Aorta (tissue), 5 donors: ENCODE measurements at regions not wholly inside any gene's neighbourhood (a gene's known extent, or its start where the extent isn't known, plus 50 kb on each side); places are given as distances from the start of the nearest gene placed in this dataset.
"Not testable (repeated sequence)": the region's sequence is repeated elsewhere in the genome, so short reads cannot be mapped to it uniquely, and the experiment has no call there.

Experiments used
- ATAC-seq: fragments of 200-7000 bp; cut with Tn5 transposase; one replicate; pipeline ENCODE4 v1.9.1; 2022; ENCODE audit warnings: moderate library complexity; ENCODE audit not compliant: low FRiP score
- DNase-seq, 2 donors: peaks; one replicate each; pipeline ENCODE4 v3.0.0-alpha.2; 2020
- H3K27ac ChIP-seq, 2 donors: one replicate each; pipeline ENCODE4 v1.5.1; 2013; ENCODE audit warnings: low read length in 2 of 2, mild to moderate bottlenecking in 2 of 2, moderate library complexity in 2 of 2, control low read depth in 1 of 2, inconsistent platforms in 1 of 2, low read depth in 1 of 2
- H3K27me3 ChIP-seq, 2 donors: one replicate each; pipeline ENCODE4 v1.6.1; 2013; ENCODE audit warnings: control low read depth in 1 of 2, low read length in 1 of 2, mild to moderate bottlenecking in 1 of 2, moderate library complexity in 1 of 2; ENCODE audit not compliant: insufficient read depth in 2 of 2, control insufficient read depth in 1 of 2
- H3K36me3 ChIP-seq, 2 donors: one replicate each; pipeline ENCODE4 v1.6.1; 2013; ENCODE audit warnings: control low read depth in 1 of 2, low read length in 1 of 2, mild to moderate bottlenecking in 1 of 2; ENCODE audit not compliant: insufficient read depth in 2 of 2, control insufficient read depth in 1 of 2
- H3K4me1 ChIP-seq, 2 donors: one replicate each; pipeline ENCODE4 v1.6.1; 2013; ENCODE audit warnings: low read length in 2 of 2, control low read depth in 1 of 2, mild to moderate bottlenecking in 1 of 2, moderate library complexity in 1 of 2; ENCODE audit not compliant: insufficient read depth in 2 of 2, control insufficient read depth in 1 of 2
- H3K4me3 ChIP-seq, 2 donors: one replicate each; pipeline ENCODE4 v1.5.1; 2013; ENCODE audit warnings: low read length in 2 of 2, control low read depth in 1 of 2, mild to moderate bottlenecking in 1 of 2
- H3K9me3 ChIP-seq: one replicate; pipeline ENCODE4 v1.6.1; 2013; ENCODE audit warnings: mild to moderate bottlenecking, low read length; ENCODE audit not compliant: control insufficient read depth
- WGBS, 2 donors: extraction: QIAGEN DNeasy Blood & Tissue Kit; methylation state at CpG; one replicate each; pipeline ENCODE4 v1.1.7; 2013; 5-methylcytosine and 5-hydroxymethylcytosine counted together
- intact Hi-C, 2 donors: fragments of 100-400 bp; cut with DNase I; formaldehyde crosslinking; loops; one replicate each; pipeline versions ENCODE4 v1.14.2 to v1.15.0; 2022
- donor health status: healthy with polysubstance abuse.
- donor health status: Bipolar disorder and iron deficiency.
- donor health status: DM: no; HTN: no; CAD: no.
- donor health status: DM: no; HTN: no; CAD: no.
- donor health status: DM: yes; HTN: yes; CAD: no.

GRCh38 chr10:31228780-31229179 lies 90.2 kb upstream of the ZEB1 start:
- H3K4me3 ChIP-seq, H3K36me3 ChIP-seq, H3K27me3 ChIP-seq, H3K4me1 ChIP-seq, H3K27ac ChIP-seq, DNase-seq, intact Hi-C loops, H3K9me3 ChIP-seq, ATAC-seq: not testable (repeated sequence)
- WGBS, 2 donors, result 91 to 93% methylated on average over 4 of the region's 4 CpGs

GRCh38 chr10:31239961-31240360 lies 79.1 kb upstream of the ZEB1 start:
- 94 to 95% methylated on average over 1 of the region's 1 CpG for WGBS, 2 donors
- intact Hi-C loops, result no loop called here
- peaks cover 0 to 2% of the 10 kb centered on the region in 2 donors for H3K4me1 ChIP-seq

GRCh38 chr10:31242902-31243301 lies 76.1 kb upstream of the ZEB1 start:
- WGBS, 2 donors, result 70 to 88% methylated on average over 1 of the region's 1 CpG

More at GRCh38 chr10:31239961-31240360, 79.1 kb upstream of the ZEB1 start:
- DNase-seq, result no peak
- Histone ChIP-seq H3K27ac (no peak overlapping the region), H3K27me3 (no peaks in the 10 kb centered on the region), H3K4me3 (no peak overlapping the region), H3K9me3 (no peaks in the 10 kb centered on the region), H3K36me3 (no peaks in the 10 kb centered on the region)
- no peak for ATAC-seq

DNA sequence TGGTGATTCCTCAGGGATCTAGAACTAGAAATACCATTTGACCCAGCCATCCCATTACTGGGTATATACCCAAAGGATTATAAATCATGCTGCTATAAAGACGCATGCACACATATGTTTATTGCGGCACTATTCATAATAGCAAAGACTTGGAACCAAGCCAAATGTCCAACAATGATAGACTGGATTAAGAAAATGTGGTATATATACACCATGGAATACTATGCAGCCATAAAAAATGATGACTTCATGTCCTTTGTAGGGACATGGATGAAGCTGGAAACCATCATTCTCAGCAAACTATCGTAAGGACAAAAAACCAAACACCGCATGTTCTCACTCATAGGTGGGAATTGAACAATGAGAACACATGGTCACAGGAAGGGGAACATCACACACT lies 67.9 kb upstream of the ZEB1 start:
- H3K4me1 ChIP-seq, H3K36me3 ChIP-seq, H3K4me3 ChIP-seq, DNase-seq, H3K27me3 ChIP-seq, H3K27ac ChIP-seq, H3K9me3 ChIP-seq, intact Hi-C loops, ATAC-seq: not testable (repeated sequence)
- WGBS, 2 donors, result 86 to 91% methylated on average over 1 to 4 of the region's 4 CpGs

More at GRCh38 chr10:31242902-31243301, 76.1 kb upstream of the ZEB1 start:
- DNase-seq (peak in 1 of 2 donors; percentile 53), ATAC-seq (no peak)
- intact Hi-C loops, result no loop called here
- Histone ChIP-seq H3K27ac (no peak overlapping the region), H3K4me1 (peaks cover 0 to 2% of the 10 kb centered on the region in 2 donors), H3K27me3 (no peaks in the 10 kb centered on the region), H3K9me3 (no peaks in the 10 kb centered on the region), H3K36me3 (no peaks in the 10 kb centered on the region), H3K4me3 (no peak overlapping the region)

GRCh38 chr10:31253237-31253636 lies 65.8 kb upstream of the ZEB1 start:
- 82 to 89% methylated on average over 1 of the region's 1 CpG for WGBS, 2 donors
- Histone ChIP-seq H3K9me3 (no peaks in the 10 kb centered on the region), H3K27me3 (no peaks in the 10 kb centered on the region), H3K4me3 (no peak overlapping the region), H3K4me1 (no peaks in the 10 kb centered on the region), H3K27ac (no peak overlapping the region), H3K36me3 (no peaks in the 10 kb centered on the region)
- intact Hi-C loops, result no loop called here
- ATAC-seq, result no peak
- DNase-seq, result no peak

DNA sequence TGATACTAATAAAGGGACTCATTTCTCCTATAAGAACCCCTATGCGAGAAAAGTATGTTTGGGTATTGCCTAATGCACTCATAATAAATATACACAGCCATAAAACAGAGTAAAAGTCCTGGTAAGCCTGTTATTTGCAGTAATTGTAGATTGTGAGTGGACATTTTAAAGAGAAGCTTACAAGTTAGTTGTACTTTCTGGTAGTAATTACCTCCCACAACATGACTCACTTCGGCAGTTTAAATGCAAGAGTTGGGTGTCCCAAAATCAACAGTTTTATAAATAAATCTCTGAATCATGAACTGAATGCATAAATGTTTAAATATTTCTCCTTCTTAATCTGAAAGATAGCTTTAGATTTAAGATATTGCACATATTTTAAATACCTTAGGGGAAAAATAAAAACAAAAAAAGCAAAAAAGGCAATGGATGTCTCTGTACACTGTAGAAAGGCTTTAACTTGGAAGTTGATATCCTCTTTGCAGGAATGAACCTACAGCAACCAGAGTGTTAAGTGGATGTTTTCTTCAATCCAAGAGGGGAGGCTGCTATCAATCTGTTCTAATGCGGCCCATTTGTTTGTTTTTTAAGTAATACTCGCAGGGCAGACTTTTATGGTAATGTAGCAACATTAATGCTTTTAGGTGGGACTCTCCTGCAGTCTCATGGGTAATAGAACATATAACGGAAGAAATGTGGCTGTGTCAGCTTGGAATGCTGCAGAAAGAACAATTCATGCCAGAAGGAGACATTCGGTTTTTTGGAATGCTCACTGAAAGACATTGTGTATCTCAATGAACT lies 57.3 kb upstream of the ZEB1 start:
- no peaks in the 10 kb centered on the region for H3K9me3 ChIP-seq
- intact Hi-C loops, result loop anchor here in 1 of 2 donors (5.0 to 10.0 kb wide), 3 partner anchors 56 to 229 kb away; partner anchors contain the start of genes ZEB1 and ZNF438
- DNase-seq (no peak), ATAC-seq (peak; percentile 74)
- H3K27me3 ChIP-seq, result no peaks in the 10 kb centered on the region
- H3K4me1 ChIP-seq, result peaks cover 1 to 3% of the 10 kb centered on the region in 2 donors
- peak overlapping the region; percentile 11 to 76 for H3K4me3 ChIP-seq
- WGBS, 2 donors, result 4 to 6% methylated on average over 6 of the region's 6 CpGs
- H3K27ac ChIP-seq, result peak overlapping the region; percentile 71 to 90
- H3K36me3 ChIP-seq, result no peaks in the 10 kb centered on the region

- H3K27me3 ChIP-seq, result no peaks in the 10 kb centered on the region
- H3K27ac ChIP-seq, result no peak overlapping the region
- H3K4me1 ChIP-seq, result peaks cover 1 to 3% of the 10 kb centered on the region in 2 donors
- no peaks in the 10 kb centered on the region for H3K36me3 ChIP-seq
- H3K9me3 ChIP-seq, result no peaks in the 10 kb centered on the region
- intact Hi-C loops, result loop anchor here in 1 of 2 donors (5.0 to 10.0 kb wide), 3 partner anchors 55 to 230 kb away; partner anchors contain the start of genes ZEB1 and ZNF438
- ATAC-seq (peak; percentile 75), DNase-seq (peak in 1 of 2 donors; percentile 53)
- 6% methylated on average over 2 of the region's 2 CpGs for WGBS, 2 donors
- no peak overlapping the region for H3K4me3 ChIP-seq
Observed at GRCh38 chr10:31262672-31263071, 56.3 kb upstream of the ZEB1 start.

DNA sequence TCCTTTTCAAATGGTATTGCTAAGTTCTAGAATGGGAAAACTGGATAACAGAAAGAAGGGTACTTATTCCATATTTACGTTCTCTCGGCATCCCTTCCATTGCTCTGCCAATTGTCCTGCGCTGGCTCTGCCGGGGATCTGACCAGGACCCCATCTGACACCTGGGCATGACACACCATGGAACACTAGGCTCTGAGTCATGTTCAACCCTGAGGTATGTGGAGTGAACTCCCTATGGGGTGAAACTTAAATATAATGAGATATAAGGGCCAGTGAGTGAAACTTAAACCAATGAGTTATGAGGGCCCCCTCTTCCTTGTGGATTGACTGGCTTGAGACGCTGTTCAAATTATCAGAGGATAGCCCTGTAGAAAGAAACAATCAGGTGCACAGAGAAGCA lies 55.1 kb upstream of the ZEB1 start:
- 97% methylated on average over 5 of the region's 5 CpGs for WGBS, 2 donors
- ATAC-seq (no peak), DNase-seq (no peak)
- Histone ChIP-seq H3K36me3 (no peaks in the 10 kb centered on the region), H3K9me3 (no peaks in the 10 kb centered on the region), H3K4me3 (no peak overlapping the region), H3K27ac (no peak overlapping the region), H3K4me1 (peaks cover 1 to 3% of the 10 kb centered on the region in 2 donors), H3K27me3 (no peaks in the 10 kb centered on the region)
- intact Hi-C loops, result loop anchor here in 1 of 2 donors (5.0 to 10.0 kb wide), 3 partner anchors 53 to 232 kb away; partner anchors contain the start of genes ZEB1 and ZNF438
